WTC11 (cell line): ENCODE measurements at regions not wholly inside any gene's neighbourhood (a gene's known extent, or its start where the extent isn't known, plus 50 kb on each side); places are given as distances from the start of the nearest gene placed in this dataset.

Experiments used
- ATAC-seq: fragments of 200-7000 bp; cut with Tn5 transposase; 2 replicates; pipeline ENCODE4 v1.10.0; 2021; ENCODE audit warnings: mild to moderate bottlenecking, moderate library complexity
- CTCF ChIA-PET: fragments of 300-600 bp; sonication (Branson Sonifier 250); formaldehyde crosslinking; loops from one replicate; lab custom pipeline; 2021; ENCODE audit warnings: antibody characterized with exemption; lab: Charles Lee
- POLR2A ChIA-PET: fragments of 350-600 bp; sonication (Branson Sonifier 250); formaldehyde crosslinking; loops from one replicate; lab custom pipeline; 2021; ENCODE audit warnings: antibody characterized with exemption; lab: Charles Lee
- DNase-seq: peaks from one replicate; pipeline ENCODE4 v3.0.0; 2021; ENCODE audit warnings: low spot score
- H3K27ac Mint-ChIP-seq: 2 replicates; pipeline ENCODE4 v1.8.0; 2021; ENCODE audit warnings: mixed read lengths
- H3K27me3 Mint-ChIP-seq: 2 replicates; pipeline ENCODE4 v1.8.0; 2021; ENCODE audit warnings: low read depth, mild to moderate bottlenecking, moderate library complexity, mixed read lengths
- H3K36me3 Mint-ChIP-seq: 2 replicates; pipeline ENCODE4 v1.8.0; 2021; ENCODE audit warnings: mixed read lengths
- H3K4me1 Mint-ChIP-seq: 2 replicates; pipeline ENCODE4 v1.8.0; 2022; ENCODE audit warnings: mixed read lengths
- H3K4me3 Mint-ChIP-seq: 2 replicates; pipeline ENCODE4 v1.8.0; 2021; ENCODE audit warnings: mild to moderate bottlenecking, moderate library complexity, mixed read lengths
- H3K9me3 Mint-ChIP-seq: 2 replicates; pipeline ENCODE4 v1.8.0; 2021; ENCODE audit warnings: mixed read lengths
- CREB1 ChIP-seq: sonication (generic); formaldehyde crosslinking; IDR thresholded peaks from 2 replicates; pipeline ENCODE4 v1.8.0; 2023; ENCODE audit warnings: mild to moderate bottlenecking, missing genetic modification reagents
- ESRRA ChIP-seq: sonication (generic); formaldehyde crosslinking; IDR thresholded peaks from 2 replicates; pipeline ENCODE4 v1.8.1; 2022; ENCODE audit warnings: mild to moderate bottlenecking, missing genetic modification reagents, borderline replicate concordance
- GABPB1 ChIP-seq: sonication (generic); formaldehyde crosslinking; IDR thresholded peaks from 2 replicates; pipeline ENCODE4 v1.8.1; 2023; ENCODE audit warnings: mild to moderate bottlenecking, missing genetic modification reagents
- GTF2I ChIP-seq: fragments of 250-450 bp; sonication (Bioruptor Pico); conservative IDR thresholded peaks from 2 replicates; pipeline ENCODE4 v1.4.0; 2021; ENCODE audit warnings: mild to moderate bottlenecking
- JAZF1 ChIP-seq: fragments of 250-450 bp; sonication (Bioruptor Pico); IDR thresholded peaks from 2 replicates; pipeline ENCODE4 v1.9.0; 2021; ENCODE audit warnings: moderate library complexity, mild to moderate bottlenecking, inconsistent platforms
- JUN ChIP-seq: sonication (generic); formaldehyde crosslinking; IDR thresholded peaks from 2 replicates; pipeline ENCODE4 v1.8.0; 2023; ENCODE audit warnings: mild to moderate bottlenecking, missing genetic modification reagents
- KAT7 ChIP-seq: sonication (generic); formaldehyde crosslinking; IDR thresholded peaks from 2 replicates; pipeline ENCODE4 v1.8.1; 2023; ENCODE audit warnings: missing genetic modification reagents, mild to moderate bottlenecking, borderline replicate concordance
- NFATC4 ChIP-seq: fragments of 250-450 bp; sonication (Bioruptor Pico); IDR thresholded peaks from 2 replicates; pipeline ENCODE4 v1.9.0; 2021; ENCODE audit warnings: mild to moderate bottlenecking
- NR3C1 ChIP-seq: sonication (generic); formaldehyde crosslinking; conservative IDR thresholded peaks from 2 replicates; pipeline ENCODE4 v1.8.1; 2023; ENCODE audit warnings: low read depth, mild to moderate bottlenecking, missing genetic modification reagents
- RELA ChIP-seq: sonication (generic); formaldehyde crosslinking; IDR thresholded peaks from 2 replicates; pipeline ENCODE4 v1.8.1; 2022; ENCODE audit warnings: missing genetic modification reagents, mild to moderate bottlenecking, borderline replicate concordance
- RORB ChIP-seq: fragments of 250-450 bp; sonication (Bioruptor Pico); IDR thresholded peaks from 2 replicates; pipeline ENCODE4 v1.9.0; 2021; ENCODE audit warnings: mild to moderate bottlenecking
- ZNF121 ChIP-seq: sonication (generic); formaldehyde crosslinking; IDR thresholded peaks from 2 replicates; pipeline ENCODE4 v1.8.0; 2023; ENCODE audit warnings: missing genetic modification reagents
- ZNF219 ChIP-seq: sonication (generic); formaldehyde crosslinking; IDR thresholded peaks from 2 replicates; pipeline ENCODE4 v1.8.0; 2023; ENCODE audit warnings: missing genetic modification reagents, mild to moderate bottlenecking, borderline replicate concordance
- ZNF232 ChIP-seq: sonication (generic); formaldehyde crosslinking; IDR thresholded peaks from 2 replicates; pipeline ENCODE4 v1.8.0; 2022; ENCODE audit warnings: mild to moderate bottlenecking, missing genetic modification reagents
- ZNF317 ChIP-seq: sonication (generic); formaldehyde crosslinking; IDR thresholded peaks from 2 replicates; pipeline ENCODE4 v1.8.1; 2023; ENCODE audit warnings: low read depth, mild to moderate bottlenecking, moderate library complexity, missing genetic modification reagents, borderline replicate concordance
- ZNF423 ChIP-seq: fragments of 250-450 bp; sonication (Bioruptor Pico); IDR thresholded peaks from 2 replicates; pipeline ENCODE4 v2.1.2; 2022; ENCODE audit warnings: mild to moderate bottlenecking, moderate library complexity
- ZNF532 ChIP-seq: fragments of 250-450 bp; sonication (Bioruptor Pico); IDR thresholded peaks from 2 replicates; pipeline ENCODE4 v1.9.0; 2021; ENCODE audit warnings: mild to moderate bottlenecking, borderline replicate concordance
- TF ChIP-seq, protein P1 (sequence below): sonication (generic); formaldehyde crosslinking; IDR thresholded peaks from 2 replicates; pipeline ENCODE4 v1.8.1; 2022; ENCODE audit warnings: mild to moderate bottlenecking, moderate library complexity, missing genetic modification reagents
- TF ChIP-seq, protein P2 (sequence below): sonication (generic); formaldehyde crosslinking; IDR thresholded peaks from 2 replicates; pipeline ENCODE4 v1.8.1; 2023; ENCODE audit warnings: mild to moderate bottlenecking, missing genetic modification reagents, moderate library complexity
- TF ChIP-seq, protein P3 (sequence below): fragments of 250-450 bp; sonication (Bioruptor Pico); IDR thresholded peaks from 2 replicates; pipeline ENCODE4 v2.1.2; 2022; ENCODE audit warnings: mild to moderate bottlenecking, moderate library complexity
- TF ChIP-seq, protein P4 (sequence below): sonication (generic); formaldehyde crosslinking; IDR thresholded peaks from 2 replicates; pipeline ENCODE4 v1.8.1; 2023; ENCODE audit warnings: mild to moderate bottlenecking, missing genetic modification reagents

DNA sequence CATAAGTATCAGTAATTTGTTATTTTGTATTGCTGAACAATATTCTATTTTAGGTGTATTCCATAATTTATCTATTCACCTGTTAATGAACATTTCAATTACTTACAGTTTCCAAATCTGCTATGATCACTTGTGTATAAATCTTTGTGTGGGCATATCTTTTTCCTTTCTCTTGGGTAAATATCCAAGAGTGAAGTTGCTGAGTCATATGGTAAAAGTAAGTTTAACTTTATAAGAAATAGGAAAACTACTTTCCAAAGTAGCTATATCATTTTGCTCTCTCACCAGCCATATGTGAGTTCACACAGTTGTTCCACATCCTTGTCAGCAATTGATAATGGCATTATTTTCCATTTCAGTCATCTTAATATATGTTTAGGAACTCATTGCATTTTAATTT is 66.6 kb upstream of the KITLG start:
- POLR2A ChIA-PET = no interaction called here
- no peaks in the 10 kb centered on the region for H3K27me3 Mint-ChIP-seq
- no peak for ATAC-seq
- H3K4me3 Mint-ChIP-seq = no peak overlapping the region
- H3K27ac Mint-ChIP-seq = no peak overlapping the region
- no peaks in the 10 kb centered on the region for H3K9me3 Mint-ChIP-seq
- CTCF ChIA-PET = no interaction called here
- no peaks in the 10 kb centered on the region for H3K36me3 Mint-ChIP-seq
- TF ChIP-seq ZNF121 (CRISPR knock-in tag) (no peak), JUN (no peak), ZNF317 (no peak), NR3C1 (no peak), ZNF219 (CRISPR knock-in tag) (no peak), JAZF1 (CRISPR knock-in tag) (no peak)
- 0 out of 2 replicates have a peak, but pooled peaks cover 5% of the 10 kb centered on the region for H3K4me1 Mint-ChIP-seq
- no peak for DNase-seq

DNA sequence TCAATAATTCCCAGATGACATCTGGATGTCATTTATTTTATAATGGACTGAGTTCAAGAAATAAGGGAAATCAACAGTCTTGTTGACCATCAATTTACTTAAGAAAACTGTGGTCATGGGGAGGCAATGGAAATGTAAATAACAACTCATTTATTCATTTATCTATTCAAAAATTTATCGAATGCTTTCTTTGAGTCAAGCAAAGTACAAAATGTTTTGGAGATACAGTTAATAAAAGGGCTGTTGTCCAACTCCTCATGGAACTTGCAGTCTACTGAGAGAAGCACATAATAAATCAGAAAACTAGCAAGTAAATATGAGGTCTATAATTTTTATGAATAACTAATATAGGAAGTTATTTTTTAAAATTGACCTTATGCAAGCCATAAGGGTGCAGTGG is 65.5 kb upstream of the KITLG start:
- DNase-seq (no peak), ATAC-seq (no peak)
- no peaks in the 10 kb centered on the region for H3K27me3 Mint-ChIP-seq
- H3K36me3 Mint-ChIP-seq = no peaks in the 10 kb centered on the region
- no peak overlapping the region for H3K27ac Mint-ChIP-seq
- TF ChIP-seq, protein P1, sequence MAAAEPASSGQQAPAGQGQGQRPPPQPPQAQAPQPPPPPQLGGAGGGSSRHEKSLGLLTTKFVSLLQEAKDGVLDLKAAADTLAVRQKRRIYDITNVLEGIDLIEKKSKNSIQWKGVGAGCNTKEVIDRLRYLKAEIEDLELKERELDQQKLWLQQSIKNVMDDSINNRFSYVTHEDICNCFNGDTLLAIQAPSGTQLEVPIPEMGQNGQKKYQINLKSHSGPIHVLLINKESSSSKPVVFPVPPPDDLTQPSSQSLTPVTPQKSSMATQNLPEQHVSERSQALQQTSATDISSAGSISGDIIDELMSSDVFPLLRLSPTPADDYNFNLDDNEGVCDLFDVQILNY (CRISPR knock-in tag) = no peak
- TF ChIP-seq ZNF532 (CRISPR knock-in tag) (no peak), ZNF423 (no peak), ESRRA (no peak), RORB (no peak), NFATC4 (CRISPR knock-in tag) (no peak), GABPB1 (CRISPR knock-in tag) (no peak), ZNF219 (CRISPR knock-in tag) (no peak), ZNF232 (CRISPR knock-in tag) (no peak)
- TF ChIP-seq, all 79 proteins: peak for 0
- Mint-ChIP-seq H3K4me3 (no peak overlapping the region), H3K4me1 (0 out of 2 replicates have a peak, but pooled peaks cover 5% of the 10 kb centered on the region), H3K9me3 (no peaks in the 10 kb centered on the region)
- ChIA-PET POLR2A (interaction anchor here (0.6 kb wide), 1 partner anchor 1189 kb away, joined by 6 read pairs; no protein-coding TSS in a partner anchor), CTCF (interaction anchor here (0.7 kb wide), 1 partner anchor 348 kb away, joined by 3 read pairs; no protein-coding TSS in a partner anchor)

DNA sequence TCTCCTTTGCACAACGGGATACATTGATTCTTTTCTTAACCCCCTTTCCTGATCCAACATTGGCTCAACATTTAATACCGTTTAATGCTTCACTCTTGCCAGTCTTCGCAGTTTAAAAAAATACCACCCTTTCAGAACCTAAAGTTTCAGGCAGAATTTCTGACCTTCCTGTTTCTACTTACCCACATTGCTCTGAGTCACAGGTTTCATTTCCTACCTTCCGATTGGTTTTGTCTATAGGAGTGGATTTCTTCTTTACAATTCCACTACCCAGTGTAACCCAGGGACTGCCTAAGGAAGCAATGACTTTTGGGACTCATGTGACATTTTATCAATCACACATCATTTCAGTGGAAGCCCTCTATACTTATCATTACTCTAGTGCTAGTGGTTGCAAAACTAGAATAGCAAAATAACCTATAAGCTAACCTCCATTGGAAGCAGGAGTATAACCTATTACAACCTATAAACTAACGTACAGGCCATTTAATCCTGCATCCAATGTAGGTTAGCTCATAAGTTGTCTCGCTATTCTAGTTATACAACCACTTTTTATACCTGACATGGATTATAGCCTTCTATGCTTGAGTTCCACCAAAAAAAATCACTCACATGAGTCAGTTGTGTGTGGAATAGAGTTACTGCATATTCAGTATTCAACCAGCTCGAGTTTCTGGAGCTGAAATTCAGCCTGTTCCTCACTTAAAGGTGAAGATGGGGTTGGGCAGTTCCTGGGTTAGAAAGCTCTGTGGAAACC is 64.9 kb upstream of the KITLG start:
- POLR2A ChIA-PET = interaction anchor here (0.6 kb wide), 1 partner anchor 1190 kb away, joined by 6 read pairs; no protein-coding TSS in a partner anchor
- ATAC-seq = no peak
- TF ChIP-seq, protein P2, sequence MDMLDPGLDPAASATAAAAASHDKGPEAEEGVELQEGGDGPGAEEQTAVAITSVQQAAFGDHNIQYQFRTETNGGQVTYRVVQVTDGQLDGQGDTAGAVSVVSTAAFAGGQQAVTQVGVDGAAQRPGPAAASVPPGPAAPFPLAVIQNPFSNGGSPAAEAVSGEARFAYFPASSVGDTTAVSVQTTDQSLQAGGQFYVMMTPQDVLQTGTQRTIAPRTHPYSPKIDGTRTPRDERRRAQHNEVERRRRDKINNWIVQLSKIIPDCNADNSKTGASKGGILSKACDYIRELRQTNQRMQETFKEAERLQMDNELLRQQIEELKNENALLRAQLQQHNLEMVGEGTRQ (CRISPR knock-in tag) = no peak
- TF ChIP-seq KAT7 (CRISPR knock-in tag) (no peak), CREB1 (CRISPR knock-in tag) (no peak), NFATC4 (CRISPR knock-in tag) (no peak), GTF2I (no peak), RELA (CRISPR knock-in tag) (no peak), RORB (no peak)
- TF ChIP-seq, protein P3, sequence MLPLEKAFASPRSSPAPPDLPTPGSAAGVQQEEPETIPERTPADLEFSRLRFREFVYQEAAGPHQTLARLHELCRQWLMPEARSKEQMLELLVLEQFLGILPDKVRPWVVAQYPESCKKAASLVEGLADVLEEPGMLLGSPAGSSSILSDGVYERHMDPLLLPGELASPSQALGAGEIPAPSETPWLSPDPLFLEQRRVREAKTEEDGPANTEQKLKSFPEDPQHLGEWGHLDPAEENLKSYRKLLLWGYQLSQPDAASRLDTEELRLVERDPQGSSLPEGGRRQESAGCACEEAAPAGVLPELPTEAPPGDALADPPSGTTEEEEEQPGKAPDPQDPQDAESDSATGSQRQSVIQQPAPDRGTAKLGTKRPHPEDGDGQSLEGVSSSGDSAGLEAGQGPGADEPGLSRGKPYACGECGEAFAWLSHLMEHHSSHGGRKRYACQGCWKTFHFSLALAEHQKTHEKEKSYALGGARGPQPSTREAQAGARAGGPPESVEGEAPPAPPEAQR (CRISPR knock-in tag) = no peak
- TF ChIP-seq, protein P4, sequence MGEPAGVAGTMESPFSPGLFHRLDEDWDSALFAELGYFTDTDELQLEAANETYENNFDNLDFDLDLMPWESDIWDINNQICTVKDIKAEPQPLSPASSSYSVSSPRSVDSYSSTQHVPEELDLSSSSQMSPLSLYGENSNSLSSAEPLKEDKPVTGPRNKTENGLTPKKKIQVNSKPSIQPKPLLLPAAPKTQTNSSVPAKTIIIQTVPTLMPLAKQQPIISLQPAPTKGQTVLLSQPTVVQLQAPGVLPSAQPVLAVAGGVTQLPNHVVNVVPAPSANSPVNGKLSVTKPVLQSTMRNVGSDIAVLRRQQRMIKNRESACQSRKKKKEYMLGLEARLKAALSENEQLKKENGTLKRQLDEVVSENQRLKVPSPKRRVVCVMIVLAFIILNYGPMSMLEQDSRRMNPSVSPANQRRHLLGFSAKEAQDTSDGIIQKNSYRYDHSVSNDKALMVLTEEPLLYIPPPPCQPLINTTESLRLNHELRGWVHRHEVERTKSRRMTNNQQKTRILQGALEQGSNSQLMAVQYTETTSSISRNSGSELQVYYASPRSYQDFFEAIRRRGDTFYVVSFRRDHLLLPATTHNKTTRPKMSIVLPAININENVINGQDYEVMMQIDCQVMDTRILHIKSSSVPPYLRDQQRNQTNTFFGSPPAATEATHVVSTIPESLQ = no peak

More for the DNA sequence above, 64.9 kb upstream of the KITLG start:
- CTCF ChIA-PET = interaction anchor here (0.7 kb wide), 1 partner anchor 348 kb away, joined by 3 read pairs; no protein-coding TSS in a partner anchor
- Mint-ChIP-seq H3K36me3 (no peaks in the 10 kb centered on the region), H3K27ac (no peak overlapping the region), H3K4me1 (0 out of 2 replicates have a peak, but pooled peaks cover 5% of the 10 kb centered on the region), H3K27me3 (no peaks in the 10 kb centered on the region), H3K9me3 (no peaks in the 10 kb centered on the region), H3K4me3 (no peak overlapping the region)
- DNase-seq = no peak
